HT-29 (cell line): ENCODE measurements at regions not wholly inside any gene's neighbourhood (a gene's known extent, or its start where the extent isn't known, plus 50 kb on each side); places are given as distances from the start of the nearest gene placed in this dataset.
"Not testable (repeated sequence)": the region's sequence is repeated elsewhere in the genome, so short reads cannot be mapped to it uniquely, and the experiment has no call there.

Experiments
- DNase-seq: peaks from one replicate; pipeline ENCODE4 v3.0.0-alpha.2; 2015; ENCODE audit warnings: low spot score

DNA sequence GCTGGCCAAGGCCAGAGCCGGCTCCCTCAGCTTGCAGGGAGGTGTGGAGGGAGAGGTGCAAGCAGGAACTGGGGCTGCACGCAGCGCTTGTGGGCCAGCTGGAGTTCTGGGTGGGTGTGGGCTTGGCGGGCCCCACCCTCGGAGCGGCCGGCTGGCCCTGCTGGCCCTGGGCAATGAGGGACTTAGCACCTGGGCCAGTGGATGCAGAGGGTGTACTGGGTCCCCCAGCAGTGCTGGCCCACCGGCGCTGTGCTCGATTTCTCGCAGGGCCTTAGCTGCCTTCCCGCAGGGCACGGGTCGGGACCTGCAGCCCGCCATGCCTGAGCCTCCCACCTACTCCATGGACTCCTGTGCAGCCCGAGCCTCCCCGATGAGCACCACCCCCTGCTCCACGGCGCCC is 115.6 kb upstream of the MARK1 start:
- not testable (repeated sequence) for DNase-seq

DNA sequence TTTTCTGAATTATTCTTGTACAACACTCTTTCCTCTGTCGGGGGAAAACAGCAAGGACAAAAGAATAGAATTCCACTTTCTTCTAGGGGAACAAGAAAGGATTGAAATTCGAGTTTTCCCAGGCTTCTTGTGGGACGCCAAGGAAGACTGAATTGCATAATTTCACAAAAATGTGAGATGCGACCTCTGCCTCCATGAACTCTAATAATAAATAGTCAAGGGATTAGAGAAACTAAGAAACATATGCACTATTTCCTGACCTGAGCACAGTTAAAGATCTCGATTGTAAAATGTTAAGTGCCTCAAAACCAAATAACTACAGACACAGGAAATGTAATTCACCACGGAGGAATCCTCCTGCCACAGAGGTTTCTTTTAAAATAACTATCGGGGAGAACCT is 117.3 kb upstream of the MARK1 start:
- DNase-seq: peak; percentile 7

DNA sequence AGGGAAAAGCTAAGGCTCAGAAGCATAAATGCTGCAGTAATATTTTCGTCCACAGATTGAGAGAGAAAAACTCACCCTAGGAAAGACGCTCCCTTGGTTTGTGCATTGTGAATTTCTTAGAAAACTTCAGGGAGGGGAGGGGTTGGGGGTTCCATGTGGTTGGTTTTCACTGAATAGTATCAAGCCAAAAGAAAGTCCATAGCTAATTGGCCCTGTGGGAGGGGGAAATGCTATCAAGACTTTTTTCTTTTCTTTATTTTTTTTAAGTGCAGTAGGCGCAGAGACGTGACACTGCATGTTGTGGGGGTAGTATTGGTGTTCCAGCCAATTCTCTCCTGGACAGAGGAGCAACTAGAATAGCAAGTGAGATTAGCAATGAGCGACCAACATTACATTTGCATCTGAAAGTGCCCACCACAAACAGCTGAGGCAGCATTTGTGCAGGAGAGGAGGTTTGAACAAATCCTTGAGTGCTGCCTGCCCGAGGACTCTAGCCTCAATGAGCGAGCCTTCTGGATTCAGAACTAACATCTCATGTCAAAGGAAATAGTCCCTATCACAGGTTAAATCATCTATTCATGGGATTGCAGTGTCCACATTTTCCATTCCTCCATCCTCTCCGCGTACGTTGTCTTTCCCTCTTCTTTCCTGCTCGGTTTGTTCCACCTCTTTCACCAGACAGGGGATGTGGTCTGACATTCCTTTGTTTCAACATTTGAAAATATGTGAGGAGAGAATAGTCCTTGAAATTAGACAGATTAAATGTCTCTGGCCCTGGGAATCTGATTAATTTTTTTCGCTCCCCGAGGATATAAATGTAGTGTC is 118.0 kb upstream of the MARK1 start:
- no peak for DNase-seq

- DNase-seq: peak; percentile 43
Measured at GRCh38 chr1:220407191-220407590, 120.7 kb upstream of the MARK1 start.

DNA sequence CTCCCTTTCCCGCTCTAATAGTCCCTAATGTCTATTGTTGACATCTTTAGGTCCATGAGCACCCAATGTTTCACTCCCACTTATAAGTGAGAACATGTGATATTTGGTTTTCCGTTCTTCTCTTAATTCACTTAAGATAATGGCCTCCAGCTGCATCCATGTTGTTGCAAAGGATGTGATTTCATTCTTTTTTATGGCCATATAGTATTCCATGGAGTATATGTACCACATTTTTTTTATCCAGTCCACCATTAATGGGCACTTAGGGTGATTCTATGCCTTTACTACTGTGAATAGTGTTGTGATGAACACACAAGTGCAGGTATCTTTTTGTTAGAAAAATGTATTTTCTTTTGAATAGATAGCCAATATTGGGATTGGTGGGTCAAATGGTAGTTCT is 126.0 kb upstream of the RAB3GAP2 start:
- DNase-seq: no peak

DNA sequence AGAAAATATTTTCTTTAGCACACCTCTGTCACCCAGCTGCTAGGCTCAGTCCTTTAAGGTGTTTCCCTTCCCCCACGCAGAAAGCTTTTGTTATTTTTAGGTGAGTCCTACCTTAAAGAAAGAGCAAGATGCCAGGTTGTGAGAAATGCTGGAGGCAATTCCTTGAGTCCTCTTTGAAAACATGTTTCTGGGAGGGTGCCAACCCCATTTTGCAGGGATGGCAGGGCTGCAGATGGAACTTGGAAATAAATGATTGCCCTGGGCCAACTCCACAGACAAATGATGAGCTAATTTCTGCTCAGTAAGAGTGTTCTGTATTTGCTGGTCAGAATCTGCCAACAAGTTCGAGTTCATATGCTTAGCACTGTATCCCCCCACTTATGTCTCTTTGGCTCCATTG is 119.2 kb upstream of the RAB3GAP2 start:
- no peak for DNase-seq

DNA sequence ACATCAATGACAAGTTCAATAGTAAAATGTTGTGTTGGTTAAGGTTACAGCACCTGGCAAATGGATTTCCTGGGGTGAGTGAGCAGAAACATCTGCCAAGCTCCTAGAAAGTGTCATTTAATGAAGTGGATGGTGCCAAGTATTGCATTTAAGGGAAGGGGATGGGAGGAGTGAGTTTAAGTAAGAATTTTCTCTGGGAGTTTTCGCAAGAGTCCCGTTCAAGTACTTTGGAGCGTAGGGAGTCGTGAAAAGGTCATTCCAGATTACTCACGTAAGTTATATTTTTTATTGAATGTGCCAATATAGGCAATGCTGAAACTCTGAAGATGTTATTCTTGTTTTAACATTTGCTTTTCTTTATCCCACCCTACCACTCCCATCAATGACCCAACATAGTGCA is 117.4 kb upstream of the RAB3GAP2 start:
- no peak for DNase-seq

- no peak for DNase-seq
Measured at GRCh38 chr1:220386494-220387195, 114.4 kb upstream of the RAB3GAP2 start.

GRCh38 chr1:220385158-220385557 is 112.9 kb upstream of the RAB3GAP2 start:
- DNase-seq: no peak

DNA sequence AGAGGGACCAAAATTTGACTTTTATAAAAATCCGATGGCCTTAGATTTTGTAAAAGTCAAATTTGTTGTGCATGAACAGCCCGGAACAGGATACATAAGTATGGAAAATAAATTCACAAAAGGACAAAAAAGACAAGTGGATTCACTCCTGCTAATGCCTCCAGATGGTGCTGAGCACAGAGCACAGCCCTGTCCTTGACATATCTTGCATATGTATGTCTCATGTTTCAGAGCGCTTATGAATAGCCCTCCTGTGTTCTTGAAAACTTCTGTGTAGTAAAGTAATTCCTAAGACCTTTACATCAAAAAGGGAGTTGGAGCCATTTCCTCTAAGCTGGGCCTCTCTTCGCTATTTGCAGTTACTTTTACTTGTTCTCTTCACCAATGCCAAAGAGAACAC is 110.7 kb upstream of the RAB3GAP2 start:
- DNase-seq: no peak

DNA sequence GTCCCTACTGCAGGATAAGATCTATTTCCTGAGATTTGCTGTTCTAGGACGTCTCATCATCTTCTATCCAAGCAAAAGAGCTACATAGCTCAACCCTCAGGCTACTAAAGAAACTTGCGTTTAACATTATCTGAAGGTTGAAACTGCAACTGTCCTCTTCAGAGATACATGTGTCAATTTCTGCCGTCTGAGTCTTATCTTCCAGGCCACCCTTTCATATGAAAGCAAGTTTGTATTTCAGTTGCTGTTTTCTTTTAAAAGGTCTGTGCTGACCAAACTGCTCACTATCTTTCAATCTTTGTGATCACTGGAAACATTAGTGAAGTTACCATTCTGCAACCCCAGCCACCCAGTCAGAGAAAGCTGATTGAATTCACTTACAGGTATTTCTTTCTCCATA is 108.6 kb upstream of the RAB3GAP2 start:
- DNase-seq: no peak

DNA sequence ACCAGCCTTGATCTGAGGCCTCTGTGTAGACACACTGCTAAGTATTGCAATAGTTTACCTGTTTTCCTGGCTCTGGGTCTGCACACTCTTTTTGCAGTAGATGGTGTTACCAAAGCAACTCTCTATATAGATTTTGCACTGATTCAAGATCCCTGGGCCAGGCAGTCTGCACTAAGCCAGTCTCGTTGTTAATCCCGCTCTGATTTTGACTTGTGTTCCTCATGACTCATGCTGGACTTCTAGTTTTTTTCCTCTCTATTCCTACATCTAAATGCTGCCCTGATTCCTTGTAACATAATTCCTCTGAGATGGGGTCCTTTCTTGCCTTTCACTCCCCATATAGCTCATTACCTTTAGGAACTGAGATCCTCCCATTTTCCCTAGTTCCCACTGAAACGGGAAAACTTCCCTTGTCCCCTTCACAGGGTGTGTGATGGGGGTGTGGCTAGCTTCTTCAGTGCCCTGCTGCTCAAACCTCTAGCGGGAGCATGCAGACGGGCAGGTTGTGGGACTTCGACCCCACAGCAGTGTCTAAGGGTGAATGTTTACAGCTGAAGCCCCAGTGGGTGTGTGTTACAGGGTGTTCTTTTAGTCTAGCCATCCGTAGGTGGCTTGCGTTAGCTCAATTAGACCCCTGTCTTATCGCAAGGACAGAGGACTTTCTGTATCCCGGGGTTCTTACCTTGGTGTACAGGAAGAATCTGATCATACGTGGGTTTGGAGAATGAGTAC is 106.5 kb upstream of the RAB3GAP2 start:
- no peak for DNase-seq

- DNase-seq: no peak
Measured at GRCh38 chr1:220375715-220376114, 103.5 kb upstream of the RAB3GAP2 start.

GRCh38 chr1:220374449-220374848 is 102.2 kb upstream of the RAB3GAP2 start:
- no peak for DNase-seq

DNA sequence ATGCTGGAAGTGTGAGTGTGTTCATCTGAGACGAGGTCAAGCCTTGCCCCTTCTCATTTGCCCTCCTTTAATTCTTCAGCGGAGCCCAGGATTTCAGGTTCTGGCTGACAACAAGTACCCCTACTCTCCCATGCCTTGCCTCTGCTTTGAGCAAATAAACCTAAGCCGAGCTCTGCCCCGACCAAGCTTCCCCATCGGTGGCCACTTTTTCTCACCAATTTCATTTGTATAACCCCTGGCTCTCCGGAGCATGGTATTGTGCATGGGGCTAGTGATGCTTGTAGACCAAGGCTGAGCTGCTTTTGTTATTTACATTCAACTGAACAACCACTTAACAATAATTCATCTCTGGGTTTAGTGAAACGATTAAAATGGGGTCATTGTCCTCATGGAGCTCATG is 100.2 kb upstream of the RAB3GAP2 start:
- DNase-seq: no peak

DNA sequence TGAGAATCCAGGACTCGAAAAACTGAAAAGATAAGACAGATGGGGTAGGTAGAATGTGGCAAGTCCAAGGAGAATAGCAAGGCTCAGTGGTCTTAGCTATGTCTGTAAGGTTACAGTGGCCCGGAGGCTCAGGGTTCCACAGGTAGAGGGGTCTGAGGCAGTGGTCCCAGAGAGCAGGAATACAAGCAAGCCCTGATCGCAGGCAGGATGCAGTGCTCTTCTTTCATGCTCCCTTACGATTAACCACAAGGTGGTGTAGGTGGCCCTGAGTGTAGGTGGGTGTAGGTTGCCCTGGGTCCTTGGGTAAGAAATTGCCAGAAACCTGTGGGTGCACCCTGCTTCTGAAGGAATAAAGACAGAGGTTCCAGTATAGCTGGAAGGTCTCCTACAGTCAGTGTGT is 99.1 kb upstream of the RAB3GAP2 start:
- peak; percentile 15 for DNase-seq

DNA sequence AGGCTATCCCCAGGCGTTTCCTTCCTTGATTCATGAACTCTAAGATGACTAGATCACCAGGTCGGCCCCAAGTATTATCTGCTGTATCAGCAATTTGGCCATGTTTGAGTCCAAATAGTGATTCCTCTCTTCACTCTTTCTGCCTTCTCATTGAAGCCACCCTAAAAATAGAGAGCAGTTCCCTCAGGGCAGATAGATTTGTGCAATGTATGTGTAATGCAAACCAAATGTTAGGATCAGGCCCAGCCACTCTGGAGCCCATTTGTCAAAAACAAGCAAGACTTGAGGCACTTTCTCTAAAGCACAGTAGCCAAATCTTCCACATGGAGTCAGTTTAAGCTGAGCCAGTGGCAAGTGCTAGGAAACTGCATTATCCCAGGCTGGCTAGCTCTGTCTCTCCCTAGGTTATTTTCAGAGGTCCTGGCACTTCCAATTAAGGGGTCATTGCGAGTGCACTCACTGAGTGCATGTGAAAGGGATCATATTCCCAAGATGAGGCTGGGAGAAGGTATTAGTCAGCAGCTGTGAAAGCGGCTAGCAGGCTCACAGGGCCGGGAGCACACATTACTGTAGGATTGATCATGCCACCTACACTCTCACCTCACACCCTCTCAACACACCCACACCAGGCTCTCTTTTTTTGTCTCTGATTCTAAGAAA is 97.9 kb upstream of the RAB3GAP2 start:
- no peak for DNase-seq

GRCh38 chr1:220369511-220369910 is 97.3 kb upstream of the RAB3GAP2 start:
- DNase-seq: no peak

- DNase-seq: peak; percentile 60
Measured at GRCh38 chr1:220368352-220369265, 96.4 kb upstream of the RAB3GAP2 start.

- DNase-seq: no peak
Measured at GRCh38 chr1:220367833-220368232, 95.6 kb upstream of the RAB3GAP2 start.

DNA sequence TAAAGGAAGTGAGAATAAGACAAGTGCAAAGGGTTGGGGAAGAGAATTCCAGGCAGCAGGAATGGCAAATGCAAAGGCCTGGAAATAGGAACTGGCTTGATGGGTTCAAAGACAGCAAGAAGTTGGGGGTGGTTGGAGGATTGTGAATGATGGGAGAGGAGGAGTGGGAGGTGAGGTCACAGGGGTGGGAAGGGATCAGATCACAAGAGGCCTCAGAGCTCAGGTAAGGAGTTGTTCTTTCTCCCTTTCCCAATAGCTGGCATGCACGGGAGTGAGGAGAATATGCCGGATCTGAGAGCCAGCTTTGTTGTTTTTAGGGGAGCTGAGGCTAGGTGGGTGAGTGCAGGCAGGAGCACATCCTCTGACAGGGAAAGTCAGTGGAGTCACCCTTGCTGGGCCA is 94.0 kb upstream of the RAB3GAP2 start:
- no peak for DNase-seq
